Thyroid gland (tissue), 4 donors: ENCODE measurements at regions not wholly inside any gene's neighbourhood (a gene's known extent, or its start where the extent isn't known, plus 50 kb on each side); places are given as distances from the start of the nearest gene placed in this dataset.

Source experiments
- DNase-seq, 2 donors: peaks; one replicate each; pipeline ENCODE4 v3.0.0-alpha.2; 2019
- H3K27ac ChIP-seq, 3 donors: fragments of 200-600 bp; sonication (generic); 1 replicate in 2 of 3; 2 replicates in 1 of 3; pipeline ENCODE4 v1.5.1; 2016 to 2019; ENCODE audit warnings: mild to moderate bottlenecking in 1 of 3, moderate library complexity in 1 of 3
- H3K27me3 ChIP-seq: fragments of 200-600 bp; sonication (generic); one replicate; pipeline ENCODE4 v1.5.1; 2019
- H3K36me3 ChIP-seq, 2 donors: fragments of 200-600 bp; sonication (generic); one replicate each; pipeline ENCODE4 v1.5.1; 2016 to 2019
- H3K4me1 ChIP-seq, 2 donors: fragments of 200-600 bp; sonication (generic); one replicate each; pipeline ENCODE4 v1.5.1; 2017 to 2019
- H3K4me3 ChIP-seq, 3 donors: fragments of 200-600 bp; sonication (generic); replicated peaks in 1 of 3; 1 replicate in 2 of 3; 2 replicates in 1 of 3; pipeline ENCODE4 v1.5.1; 2016; ENCODE audit warnings: mild to moderate bottlenecking in 1 of 3
- H3K9me3 ChIP-seq: fragments of 200-600 bp; sonication (generic); one replicate; pipeline ENCODE4 v1.5.1; 2017
- CTCF ChIP-seq, 6 experiments: fragments of 200-600 bp in 3 of 6; fragments of 450-650 bp in 3 of 6; sonication (generic) in 3 of 6; IDR thresholded peaks; one replicate each; pipeline ENCODE4 v1.5.1; 2016 to 2019; ENCODE audit warnings: antibody characterized with exemption in 6 of 6, mild to moderate bottlenecking in 2 of 6, inconsistent platforms in 1 of 6, moderate library complexity in 1 of 6
- POLR2A ChIP-seq, 2 donors: fragments of 450-650 bp; IDR thresholded peaks; one replicate each; pipeline ENCODE4 v1.6.1; 2017; ENCODE audit warnings: antibody characterized with exemption in 2 of 2, mild to moderate bottlenecking in 2 of 2, moderate library complexity in 1 of 2
- WGBS, 2 donors: methylation state at CpG; one replicate each; pipeline ENCODE4 v1.1.5; 2017; 5-methylcytosine and 5-hydroxymethylcytosine counted together
- intact Hi-C: fragments of 100-400 bp; cut with DNase I; formaldehyde crosslinking; loops from one replicate; pipeline ENCODE4 v1.15.1; 2023

GRCh38 chr1:244301595-244302130, 150.0 kb downstream of the ADSS2 start:
- H3K36me3 ChIP-seq, result no peaks in the 10 kb centered on the region
- no peak overlapping the region for H3K4me3 ChIP-seq
- no peaks in the 10 kb centered on the region for H3K9me3 ChIP-seq
- DNase-seq, result peak; percentile 18 to 36
- no peaks in the 10 kb centered on the region for H3K27me3 ChIP-seq
- WGBS, 2 donors, result 85 to 91% methylated on average over 5 of the region's 5 CpGs
- TF ChIP-seq CTCF (IDR thresholded peaks at IDR 0.05) (no peak), POLR2A (IDR thresholded peaks at IDR 0.05) (no peak)
- intact Hi-C loops, result no loop called here
- peaks cover 34 to 47% of the 10 kb centered on the region in 2 donors for H3K4me1 ChIP-seq
- peak overlapping the region; percentile 77 to 93 (median 80) for H3K27ac ChIP-seq

GRCh38 chr1:244302876-244303609, 148.7 kb downstream of the ADSS2 start:
- Histone ChIP-seq H3K36me3 (no peaks in the 10 kb centered on the region), H3K9me3 (no peaks in the 10 kb centered on the region), H3K4me1 (peaks cover 34 to 47% of the 10 kb centered on the region in 2 donors), H3K27me3 (no peaks in the 10 kb centered on the region), H3K27ac (peak overlapping the region; percentile 77 to 93 (median 80)), H3K4me3 (no peak overlapping the region)
- peak in 1 of 2 donors; percentile 50 for TF ChIP-seq POLR2A (IDR thresholded peaks at IDR 0.05)
- peak in 1 of 6 experiments; percentile 4 for TF ChIP-seq CTCF (IDR thresholded peaks at IDR 0.05)
- DNase-seq, result peak; percentile 77 to 84
- 40 to 46% methylated on average over 11 of the region's 11 CpGs for WGBS, 2 donors
- intact Hi-C loops, result no loop called here

GRCh38 chr1:244303610-244303969, 148.1 kb downstream of the ADSS2 start:
- Histone ChIP-seq H3K9me3 (no peaks in the 10 kb centered on the region), H3K4me3 (no peak overlapping the region), H3K27me3 (no peaks in the 10 kb centered on the region), H3K4me1 (peaks cover 34 to 47% of the 10 kb centered on the region in 2 donors), H3K36me3 (no peaks in the 10 kb centered on the region), H3K27ac (peak overlapping the region; percentile 77 to 93 (median 80))
- 71 to 77% methylated on average over 5 of the region's 5 CpGs for WGBS, 2 donors
- no peak for DNase-seq
- TF ChIP-seq POLR2A (IDR thresholded peaks at IDR 0.05), result no peak
- TF ChIP-seq CTCF (IDR thresholded peaks at IDR 0.05), result no peak
- intact Hi-C loops, result no loop called here

GRCh38 chr1:244304156-244304555, 147.6 kb downstream of the ADSS2 start:
- peak in 1 of 2 donors; percentile 12 for DNase-seq
- H3K4me1 ChIP-seq, result peaks cover 34 to 45% of the 10 kb centered on the region in 2 donors
- H3K27ac ChIP-seq, result peak overlapping the region; percentile 77 to 93 (median 80)
- no peaks in the 10 kb centered on the region for H3K9me3 ChIP-seq
- 83 to 85% methylated on average over 11 of the region's 11 CpGs for WGBS, 2 donors
- no peaks in the 10 kb centered on the region for H3K36me3 ChIP-seq
- H3K4me3 ChIP-seq, result no peak overlapping the region
- intact Hi-C loops, result no loop called here
- TF ChIP-seq POLR2A (IDR thresholded peaks at IDR 0.05), result no peak
- TF ChIP-seq CTCF (IDR thresholded peaks at IDR 0.05), result no peak
- H3K27me3 ChIP-seq, result no peaks in the 10 kb centered on the region

- WGBS, 2 donors, result 86 to 88% methylated on average over 3 of the region's 3 CpGs
- H3K27ac ChIP-seq, result peak overlapping the region in 2 of 3 donors; percentile 80 to 93
- peaks cover 34 to 44% of the 10 kb centered on the region in 2 donors for H3K4me1 ChIP-seq
- no peak for DNase-seq
- no peaks in the 10 kb centered on the region for H3K27me3 ChIP-seq
- no peak overlapping the region for H3K4me3 ChIP-seq
- H3K9me3 ChIP-seq, result no peaks in the 10 kb centered on the region
- no peak for TF ChIP-seq CTCF (IDR thresholded peaks at IDR 0.05)
- no peak for TF ChIP-seq POLR2A (IDR thresholded peaks at IDR 0.05)
- no peaks in the 10 kb centered on the region for H3K36me3 ChIP-seq
- intact Hi-C loops, result no loop called here
Measured at GRCh38 chr1:244304656-244305055, 147.1 kb downstream of the ADSS2 start.
